Panc1 (cell line): ENCODE measurements at regions not wholly inside any gene's neighbourhood (a gene's known extent, or its start where the extent isn't known, plus 50 kb on each side); places are given as distances from the start of the nearest gene placed in this dataset.
"Not testable (repeated sequence)": the region's sequence is repeated elsewhere in the genome, so short reads cannot be mapped to it uniquely, and the experiment has no call there.

Experiments
- ATAC-seq: fragments of 200-7000 bp; cut with Tn5 transposase; 2 replicates; pipeline ENCODE4 v1.9.1; 2020; ENCODE audit warnings: mild to moderate bottlenecking, moderate library complexity
- BruUV-seq: library from RNA; stranded (reverse); fragments of 400-500 nt; replicated peaks from 2 replicates; lab custom pipeline; 2021; lab: Mats Ljungman, UMichigan
- CTCF ChIA-PET: fragments of 300-600 bp; sonication (Branson Sonifier 250); formaldehyde crosslinking; loops from one replicate; lab custom pipeline; 2022; ENCODE audit warnings: antibody characterized with exemption; lab: Charles Lee
- POLR2A ChIA-PET: fragments of 300-600 bp; sonication (Branson Sonifier 250); formaldehyde crosslinking; loops from one replicate; lab custom pipeline; 2022; ENCODE audit warnings: antibody characterized with exemption; lab: Charles Lee
- DNase-seq: peaks from one replicate; pipeline ENCODE4 v3.0.0-alpha.2; 2010; ENCODE audit warnings: low read depth, low spot score
- H3K27ac ChIP-seq: 2 replicates; pipeline ENCODE4 v1.5.1; 2011; ENCODE audit warnings: mild to moderate bottlenecking, low read length, inconsistent platforms
- H3K27me3 ChIP-seq: fragments of 200-500 bp; sonication (Bioruptor generic); 2 replicates; pipeline ENCODE4 v1.6.0; 2014; ENCODE audit warnings: low read length, inconsistent platforms; ENCODE audit not compliant: control insufficient read depth, insufficient read depth
- H3K36me3 ChIP-seq: fragments of 200-500 bp; sonication (Bioruptor generic); 2 replicates; pipeline ENCODE4 v1.5.1; 2014; ENCODE audit warnings: inconsistent platforms, mild to moderate bottlenecking, low read length, moderate library complexity; ENCODE audit not compliant: control insufficient read depth, insufficient read depth
- H3K4me1 ChIP-seq: 2 replicates; pipeline ENCODE4 v1.5.1; 2011; ENCODE audit warnings: inconsistent platforms, mild to moderate bottlenecking, low read length, moderate library complexity; ENCODE audit not compliant: control insufficient read depth, insufficient read depth
- H3K4me3 ChIP-seq, 2 experiments: 2 replicates each; pipeline ENCODE4 v1.5.1; 2011 to 2012; ENCODE audit warnings: low read depth in 2 of 2, low read length in 2 of 2, mild to moderate bottlenecking in 2 of 2, inconsistent platforms in 1 of 2, moderate library complexity in 1 of 2
- H3K9me3 ChIP-seq: fragments of 200-500 bp; sonication (Bioruptor generic); 2 replicates; pipeline ENCODE4 v1.5.1; 2014; ENCODE audit warnings: low read depth, mild to moderate bottlenecking, inconsistent platforms, low read length, moderate library complexity; ENCODE audit not compliant: control insufficient read depth, insufficient read depth
- in situ Hi-C: cut with HindIII; loops from 2 replicates; pipeline ENCODE4 v1.10.0; 2016; ENCODE audit warnings: low sequenced_read_pairs, low pct_unique_long_range_greater_than_20kb
- intact Hi-C: fragments of 100-400 bp; cut with micrococcal nuclease; formaldehyde crosslinking; loops from one replicate; pipeline ENCODE4 v1.10.0; 2022; ENCODE audit not compliant: unreplicated experiment
- TF ChIP-seq, protein P1 (sequence below): fragments of 450-650 bp; IDR thresholded peaks from 2 replicates; pipeline ENCODE4 v1.5.1; 2017; ENCODE audit warnings: mild to moderate bottlenecking

DNA sequence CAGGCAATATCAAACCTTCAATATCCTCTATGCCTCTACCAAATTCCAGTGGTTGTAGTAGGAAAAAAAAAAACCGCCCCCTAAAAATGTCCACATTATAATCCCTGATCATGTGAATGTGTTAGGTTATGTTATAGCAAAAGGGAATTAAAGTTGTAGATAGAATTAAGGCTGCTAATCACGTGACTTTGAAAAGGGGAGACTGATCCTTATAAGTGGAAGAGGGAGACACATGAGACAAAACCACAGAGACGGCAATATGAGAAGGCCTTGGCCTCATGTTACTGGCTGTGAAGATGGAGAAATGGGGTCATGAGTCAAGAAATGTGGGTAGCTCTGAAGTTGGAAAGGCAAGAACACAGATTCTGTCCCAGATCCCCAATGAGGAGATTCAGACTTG is 1711.3 kb downstream of the KHDRBS2 start:
- H3K9me3 ChIP-seq, DNase-seq, H3K27ac ChIP-seq, H3K4me1 ChIP-seq, ATAC-seq, in situ Hi-C loops, intact Hi-C loops, CTCF ChIA-PET, BruUV-seq, H3K4me3 ChIP-seq, H3K27me3 ChIP-seq, H3K36me3 ChIP-seq, POLR2A ChIA-PET: not testable (repeated sequence)

DNA sequence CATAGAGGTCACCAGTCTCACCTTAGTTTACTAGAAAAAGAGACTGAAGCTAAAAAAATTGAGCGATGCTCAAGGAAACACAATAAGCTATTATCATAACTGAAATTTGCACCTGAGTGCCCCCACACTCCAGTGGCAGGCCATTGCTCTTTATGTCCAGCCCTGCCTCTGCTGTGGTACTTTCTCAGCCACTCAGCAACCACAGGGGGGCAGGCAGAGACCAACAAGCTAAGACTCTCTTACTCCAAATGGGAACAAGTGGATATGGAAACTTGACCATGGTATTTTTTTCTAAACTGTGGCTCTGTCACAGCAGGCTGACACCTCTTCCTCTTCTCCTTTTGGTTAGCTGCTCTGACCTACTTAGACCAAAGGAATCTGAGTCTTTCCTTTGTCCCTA is 1713.4 kb downstream of the KHDRBS2 start:
- H3K36me3 ChIP-seq, H3K4me1 ChIP-seq, H3K27me3 ChIP-seq, POLR2A ChIA-PET, intact Hi-C loops, H3K4me3 ChIP-seq, DNase-seq, H3K9me3 ChIP-seq, in situ Hi-C loops, CTCF ChIA-PET, ATAC-seq, BruUV-seq, H3K27ac ChIP-seq: not testable (repeated sequence)
- TF ChIP-seq, protein P1, sequence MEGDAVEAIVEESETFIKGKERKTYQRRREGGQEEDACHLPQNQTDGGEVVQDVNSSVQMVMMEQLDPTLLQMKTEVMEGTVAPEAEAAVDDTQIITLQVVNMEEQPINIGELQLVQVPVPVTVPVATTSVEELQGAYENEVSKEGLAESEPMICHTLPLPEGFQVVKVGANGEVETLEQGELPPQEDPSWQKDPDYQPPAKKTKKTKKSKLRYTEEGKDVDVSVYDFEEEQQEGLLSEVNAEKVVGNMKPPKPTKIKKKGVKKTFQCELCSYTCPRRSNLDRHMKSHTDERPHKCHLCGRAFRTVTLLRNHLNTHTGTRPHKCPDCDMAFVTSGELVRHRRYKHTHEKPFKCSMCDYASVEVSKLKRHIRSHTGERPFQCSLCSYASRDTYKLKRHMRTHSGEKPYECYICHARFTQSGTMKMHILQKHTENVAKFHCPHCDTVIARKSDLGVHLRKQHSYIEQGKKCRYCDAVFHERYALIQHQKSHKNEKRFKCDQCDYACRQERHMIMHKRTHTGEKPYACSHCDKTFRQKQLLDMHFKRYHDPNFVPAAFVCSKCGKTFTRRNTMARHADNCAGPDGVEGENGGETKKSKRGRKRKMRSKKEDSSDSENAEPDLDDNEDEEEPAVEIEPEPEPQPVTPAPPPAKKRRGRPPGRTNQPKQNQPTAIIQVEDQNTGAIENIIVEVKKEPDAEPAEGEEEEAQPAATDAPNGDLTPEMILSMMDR = peak; percentile 21; the same call in 1 of the 2 replicates

DNA sequence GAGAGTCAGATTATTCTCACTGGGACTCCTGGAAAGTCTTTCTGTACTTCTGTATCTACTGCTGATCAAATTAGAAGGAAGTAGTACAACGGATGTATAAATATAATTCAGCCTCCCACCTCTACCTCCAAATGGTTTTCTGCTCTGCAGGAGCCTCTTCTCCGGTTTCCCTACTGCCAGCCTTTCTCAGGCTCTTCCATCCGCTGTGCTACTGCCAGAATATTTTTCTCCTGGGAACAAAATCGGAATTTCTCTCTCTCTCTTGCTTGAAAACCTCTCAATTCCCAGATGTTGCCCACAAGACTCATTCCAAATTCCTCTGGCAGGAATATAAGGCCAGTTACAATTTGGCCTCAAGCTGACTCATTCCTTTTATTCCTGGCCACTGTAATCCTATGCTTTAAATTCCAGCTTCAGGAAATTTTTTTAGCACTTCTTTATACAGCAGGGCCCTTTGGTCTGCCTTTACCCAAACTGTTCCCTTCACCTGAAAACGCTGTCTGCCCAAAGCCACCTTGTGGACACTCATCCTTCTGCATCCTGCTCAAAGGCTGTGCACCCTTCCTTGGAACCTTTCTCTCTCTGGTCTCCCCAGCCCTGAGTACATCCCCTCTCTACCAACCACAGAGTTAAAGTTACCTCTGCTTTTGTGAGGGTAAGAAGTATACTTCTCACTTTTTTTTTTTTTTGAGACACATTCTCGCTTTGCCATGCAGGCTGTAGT is 1714.6 kb downstream of the KHDRBS2 start:
- intact Hi-C loops, BruUV-seq, in situ Hi-C loops, H3K4me3 ChIP-seq, H3K9me3 ChIP-seq, ATAC-seq, CTCF ChIA-PET, H3K27ac ChIP-seq, H3K4me1 ChIP-seq, DNase-seq, H3K36me3 ChIP-seq, H3K27me3 ChIP-seq, POLR2A ChIA-PET: not testable (repeated sequence)

DNA sequence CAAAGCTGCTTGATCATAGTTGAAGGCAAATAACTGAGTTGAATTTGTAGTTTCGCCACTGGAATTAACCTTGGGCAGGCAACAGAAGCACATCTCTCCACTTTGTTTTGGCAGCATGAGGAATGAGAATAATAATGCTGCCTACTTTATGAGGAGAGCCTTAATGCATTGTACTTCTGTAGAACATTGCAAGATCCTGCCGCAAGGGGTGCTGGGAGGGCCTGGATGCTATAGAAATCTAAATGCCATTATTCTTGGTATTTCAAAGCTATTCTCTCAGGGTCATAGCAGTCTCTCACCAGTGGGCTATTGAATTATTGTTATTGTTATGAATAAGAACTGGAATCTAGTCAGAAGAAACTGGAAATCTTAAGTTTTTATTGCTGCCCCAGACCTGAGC is 1715.4 kb downstream of the KHDRBS2 start:
- H3K4me3 ChIP-seq, DNase-seq, ATAC-seq, H3K36me3 ChIP-seq, H3K9me3 ChIP-seq, CTCF ChIA-PET, intact Hi-C loops, POLR2A ChIA-PET, H3K27me3 ChIP-seq, H3K4me1 ChIP-seq, in situ Hi-C loops, BruUV-seq, H3K27ac ChIP-seq: not testable (repeated sequence)

DNA sequence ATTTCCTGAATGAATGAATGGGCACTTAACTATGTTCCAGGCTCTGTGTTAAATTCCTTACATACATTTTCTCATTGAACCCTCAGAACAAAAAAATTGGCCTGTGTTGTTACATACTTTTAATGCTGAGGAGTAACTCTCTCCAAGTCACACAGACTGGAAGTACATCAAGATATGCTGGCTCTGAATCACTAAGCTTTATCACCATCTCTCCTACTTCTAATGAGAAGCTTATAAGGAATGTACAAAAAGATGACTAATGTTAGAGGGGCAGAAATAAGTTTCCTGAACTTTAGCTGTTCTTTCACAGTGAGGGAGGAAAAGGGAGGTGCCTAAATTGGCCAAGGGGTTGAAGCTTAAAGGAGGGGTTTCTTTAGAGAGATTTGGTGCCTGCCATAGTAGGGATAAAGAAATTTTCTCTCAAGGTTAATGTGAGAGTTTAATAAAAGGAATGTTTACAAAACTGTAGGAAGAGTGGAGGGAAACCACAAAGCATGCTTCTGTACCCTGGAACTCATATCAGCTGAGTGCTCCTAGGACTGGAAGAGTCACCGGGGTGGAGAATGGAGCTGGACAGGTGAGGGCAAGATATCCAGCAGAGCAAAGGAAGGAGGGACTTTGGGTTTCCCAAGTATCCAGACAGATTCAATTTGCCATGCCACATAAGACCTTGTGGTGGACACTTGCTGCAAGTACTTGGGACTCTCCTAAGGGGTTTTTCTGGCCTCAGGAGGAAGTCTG is 1718.4 kb downstream of the KHDRBS2 start:
- DNase-seq, H3K4me1 ChIP-seq, H3K27me3 ChIP-seq, BruUV-seq, POLR2A ChIA-PET, H3K27ac ChIP-seq, H3K9me3 ChIP-seq, CTCF ChIA-PET, intact Hi-C loops, H3K4me3 ChIP-seq, in situ Hi-C loops, H3K36me3 ChIP-seq: not testable (repeated sequence)
- peak; percentile 53; the same call in 1 of the 2 replicates for ATAC-seq

DNA sequence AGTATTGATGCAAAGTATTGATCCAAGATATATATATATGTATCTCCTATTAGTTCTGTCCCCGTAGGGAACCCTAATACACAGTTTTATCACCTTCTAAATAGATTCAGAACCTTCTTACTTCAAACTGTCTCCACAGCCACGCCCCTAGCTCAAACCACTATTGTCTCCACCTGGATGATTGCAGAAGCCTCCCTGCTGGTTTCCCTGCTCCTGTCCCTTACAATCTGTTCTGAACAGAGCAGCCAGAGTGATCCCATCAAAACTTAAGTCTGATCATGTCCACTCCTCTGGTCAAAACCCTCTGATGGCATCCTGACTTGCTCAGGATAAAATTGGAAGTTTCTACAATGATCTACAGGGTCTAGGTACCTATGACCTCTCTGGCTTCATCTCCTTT is 1719.6 kb downstream of the KHDRBS2 start:
- BruUV-seq, H3K36me3 ChIP-seq, H3K27ac ChIP-seq, H3K9me3 ChIP-seq, H3K4me1 ChIP-seq, DNase-seq, H3K4me3 ChIP-seq, POLR2A ChIA-PET, intact Hi-C loops, CTCF ChIA-PET, in situ Hi-C loops, H3K27me3 ChIP-seq: not testable (repeated sequence)
- 0 out of 2 replicates have a peak, but pooled peaks have one; percentile 42 for ATAC-seq
